H9 (cell line): ENCODE measurements at regions not wholly inside any gene's neighbourhood (a gene's known extent, or its start where the extent isn't known, plus 50 kb on each side); places are given as distances from the start of the nearest gene placed in this dataset.

Experiments used
- DNase-seq: peaks from one replicate; pipeline ENCODE4 v3.0.0-alpha.2; 2017
- H2AFZ ChIP-seq: one replicate; pipeline ENCODE4 v1.6.1; 2013; ENCODE audit warnings: mild to moderate bottlenecking, low read length, control low read depth, moderate library complexity
- H2AK5ac ChIP-seq: 2 replicates; pipeline ENCODE4 v1.6.1; 2013; ENCODE audit warnings: low read length, control low read depth, mixed read lengths; ENCODE audit not compliant: insufficient read length
- H2BK120ac ChIP-seq: one replicate; pipeline ENCODE4 v1.6.1; 2013; ENCODE audit warnings: low read depth, mild to moderate bottlenecking, low read length, control low read depth, inconsistent platforms; ENCODE audit not compliant: poor library complexity, severe bottlenecking
- H2BK12ac ChIP-seq: 2 replicates; pipeline ENCODE4 v1.6.1; 2013; ENCODE audit warnings: low read length, control low read depth, mixed read lengths, low read depth; ENCODE audit not compliant: insufficient read length
- H2BK15ac ChIP-seq: 2 replicates; pipeline ENCODE4 v1.6.1; 2013; ENCODE audit warnings: low read depth, low read length, control low read depth
- H2BK20ac ChIP-seq: one replicate; pipeline ENCODE4 v1.6.1; 2013; ENCODE audit warnings: low read depth, mild to moderate bottlenecking, low read length, control low read depth, inconsistent platforms; ENCODE audit not compliant: poor library complexity, severe bottlenecking
- H2BK5ac ChIP-seq: 2 replicates; pipeline ENCODE4 v1.6.1; 2013; ENCODE audit warnings: low read length, control low read depth, mixed read lengths; ENCODE audit not compliant: insufficient read length
- H3K14ac ChIP-seq: 2 replicates; pipeline ENCODE4 v1.6.1; 2013; ENCODE audit warnings: low read length, control low read depth; ENCODE audit not compliant: insufficient read depth
- H3K18ac ChIP-seq: 2 replicates; pipeline ENCODE4 v1.6.1; 2013; ENCODE audit warnings: low read depth, mild to moderate bottlenecking, mixed read lengths, low read length, control low read depth; ENCODE audit not compliant: insufficient read length
- H3K23ac ChIP-seq: 2 replicates; pipeline ENCODE4 v1.6.1; 2013; ENCODE audit warnings: low read length, control low read depth, mixed read lengths, low read depth; ENCODE audit not compliant: insufficient read length
- H3K23me2 ChIP-seq: 2 replicates; pipeline ENCODE4 v1.6.1; 2013; ENCODE audit warnings: low read depth, mild to moderate bottlenecking, mixed read lengths, low read length, control low read depth; ENCODE audit not compliant: insufficient read length, poor library complexity, severe bottlenecking
- H3K27ac ChIP-seq: 2 replicates; pipeline ENCODE4 v1.5.1; 2013; ENCODE audit warnings: low read length, control low read depth, mixed read lengths, low read depth; ENCODE audit not compliant: insufficient read length
- H3K27me3 ChIP-seq: 2 replicates; pipeline ENCODE4 v1.6.1; 2013; ENCODE audit warnings: low read length, control low read depth, inconsistent platforms; ENCODE audit not compliant: insufficient read depth
- H3K4ac ChIP-seq: 2 replicates; pipeline ENCODE4 v1.6.1; 2013; ENCODE audit warnings: low read depth, mild to moderate bottlenecking, control low read depth, inconsistent platforms, low read length, moderate library complexity
- H3K4me1 ChIP-seq: 2 replicates; pipeline ENCODE4 v1.6.1; 2013; ENCODE audit warnings: low read length, control low read depth, inconsistent platforms; ENCODE audit not compliant: insufficient read depth
- H3K4me2 ChIP-seq: 2 replicates; pipeline ENCODE4 v1.6.1; 2013; ENCODE audit warnings: low read length, control low read depth, mixed read lengths; ENCODE audit not compliant: insufficient read length, insufficient read depth
- H3K56ac ChIP-seq: 2 replicates; pipeline ENCODE4 v1.6.1; 2013; ENCODE audit warnings: low read depth, mild to moderate bottlenecking, mixed read lengths, low read length, control low read depth; ENCODE audit not compliant: insufficient read length
- H3K79me1 ChIP-seq: 2 replicates; pipeline ENCODE4 v1.6.1; 2013; ENCODE audit warnings: low read depth, mild to moderate bottlenecking, moderate library complexity, low read length, control low read depth, inconsistent platforms; ENCODE audit not compliant: insufficient read depth, poor library complexity, severe bottlenecking
- H3K79me2 ChIP-seq: 2 replicates; pipeline ENCODE4 v1.6.1; 2013; ENCODE audit warnings: low read length, control low read depth, inconsistent platforms; ENCODE audit not compliant: insufficient read depth
- H3K9ac ChIP-seq: 2 replicates; pipeline ENCODE4 v1.6.1; 2013; ENCODE audit warnings: low read length, control low read depth, mixed read lengths; ENCODE audit not compliant: insufficient read length; ENCODE audit errors: extremely low read depth
- H3K9me3 ChIP-seq: one replicate; pipeline ENCODE4 v1.6.1; 2013; ENCODE audit warnings: low read depth, low read length, inconsistent platforms; ENCODE audit not compliant: control insufficient read depth
- H3T11ph ChIP-seq: one replicate; pipeline ENCODE4 v1.6.1; 2013; ENCODE audit warnings: mild to moderate bottlenecking, low read length, control low read depth, inconsistent platforms
- H4K20me1 ChIP-seq: one replicate; pipeline ENCODE4 v1.6.1; 2013; ENCODE audit not compliant: control insufficient read depth, insufficient read length, insufficient read depth
- H4K5ac ChIP-seq: 2 replicates; pipeline ENCODE4 v1.6.1; 2013; ENCODE audit warnings: low read depth, mild to moderate bottlenecking, mixed read lengths, low read length, control low read depth; ENCODE audit not compliant: insufficient read length
- H4K8ac ChIP-seq: replicated peaks from 2 replicates; pipeline ENCODE4 v1.6.1; 2013; ENCODE audit warnings: low read length, control low read depth, mixed read lengths, low read depth; ENCODE audit not compliant: insufficient read length
- H4K91ac ChIP-seq: 2 replicates; pipeline ENCODE4 v1.6.1; 2013; ENCODE audit warnings: low read depth, mild to moderate bottlenecking, moderate library complexity, mixed read lengths, low read length, control low read depth; ENCODE audit not compliant: insufficient read length
- H3K27ac Mint-ChIP-seq, 3 experiments: 2 replicates in 2 of 3; 3 replicates in 1 of 3; pipeline ENCODE4 v1.8.0; 2020 to 2021; ENCODE audit warnings: mixed read lengths in 3 of 3, mild to moderate bottlenecking in 1 of 3, moderate library complexity in 1 of 3
- H3K27me3 Mint-ChIP-seq: 2 replicates; pipeline ENCODE4 v1.8.0; 2021; ENCODE audit warnings: low read depth, mild to moderate bottlenecking, moderate library complexity, mixed read lengths
- H3K36me3 Mint-ChIP-seq, 3 experiments: 2 replicates in 2 of 3; 3 replicates in 1 of 3; pipeline ENCODE4 v1.8.0; 2020 to 2021; ENCODE audit warnings: low read depth in 3 of 3, mixed read lengths in 3 of 3; ENCODE audit not compliant: insufficient read depth in 1 of 3
- H3K4me1 Mint-ChIP-seq, 2 experiments: 2 replicates each; pipeline ENCODE4 v1.8.0; 2020; ENCODE audit warnings: mixed read lengths in 2 of 2
- H3K4me3 Mint-ChIP-seq, 2 experiments: 2 replicates in 1 of 2; 3 replicates in 1 of 2; pipeline ENCODE4 v1.8.0; 2020 to 2021; ENCODE audit warnings: mild to moderate bottlenecking in 2 of 2, mixed read lengths in 2 of 2, moderate library complexity in 1 of 2
- H3K9me3 Mint-ChIP-seq, 2 experiments: 2 replicates in 1 of 2; 3 replicates in 1 of 2; pipeline ENCODE4 v1.8.0; 2020; ENCODE audit warnings: mild to moderate bottlenecking in 2 of 2, mixed read lengths in 2 of 2, moderate library complexity in 1 of 2
- CTCF ChIP-seq: fragments of 200-600 bp; sonication (generic); conservative IDR thresholded peaks from 3 replicates; pipeline ENCODE4 v1.8.0; 2021; ENCODE audit warnings: antibody characterized with exemption, mild to moderate bottlenecking
- whole genome bisulfite sequencing: extraction: QIAGEN DNeasy Blood & Tissue Kit; methylation state at CpG from one replicate; pipeline ENCODE4 v1.1.7; 2013; ENCODE audit warnings: missing lambda C conversion rate, low lambda C conversion rate, mixed read lengths; ENCODE audit not compliant: insufficient read length; ENCODE audit errors: extremely low coverage; 5-methylcytosine and 5-hydroxymethylcytosine counted together

DNA sequence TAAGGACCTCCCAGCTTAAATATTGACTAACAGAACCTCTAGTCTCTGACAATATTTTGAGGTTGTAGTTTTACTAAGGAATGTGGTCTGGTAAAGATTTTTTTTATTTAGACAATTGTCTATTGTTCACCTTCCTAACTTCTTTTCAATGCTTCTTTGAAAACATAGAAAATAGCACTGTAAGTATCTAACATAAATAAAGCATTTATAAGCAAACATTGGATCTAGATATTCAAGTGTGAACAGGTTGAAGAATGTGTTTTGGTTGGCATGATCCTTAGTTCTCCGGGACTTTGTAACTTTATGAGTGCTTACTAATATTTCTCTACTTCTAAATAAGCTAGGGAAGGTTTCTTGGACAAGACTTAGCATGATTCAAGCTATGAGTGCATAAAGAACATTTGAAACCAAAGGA lies 285.4 kb upstream of the ARSJ start:
- H3K36me3 Mint-ChIP-seq: no peaks in the 10 kb centered on the region
- no peak overlapping the region for H3K4me3 Mint-ChIP-seq
- no peak overlapping the region for H2AFZ ChIP-seq
- H3K79me2 ChIP-seq: no peaks in the 10 kb centered on the region
- H2AK5ac ChIP-seq: no peak overlapping the region
- no peak overlapping the region for H3K14ac ChIP-seq
- H3K9ac ChIP-seq: no peak overlapping the region
- no peaks in the 10 kb centered on the region for H3K79me1 ChIP-seq
- no peaks in the 10 kb centered on the region for H3K27me3 Mint-ChIP-seq
- no peak overlapping the region for H2BK12ac ChIP-seq
- H3T11ph ChIP-seq: no peak overlapping the region
- no peak overlapping the region for H2BK20ac ChIP-seq
- no peak overlapping the region for H4K91ac ChIP-seq
- no peaks in the 10 kb centered on the region for H3K4me1 ChIP-seq
- H3K4me2 ChIP-seq: no peak overlapping the region
- no peak overlapping the region for H3K27ac Mint-ChIP-seq
- no peak overlapping the region for H2BK15ac ChIP-seq
- no peaks in the 10 kb centered on the region for H3K23me2 ChIP-seq
- H3K27ac ChIP-seq: no peak overlapping the region
- H3K27me3 ChIP-seq: no peaks in the 10 kb centered on the region
- H3K4ac ChIP-seq: no peak overlapping the region
- no peak overlapping the region for H3K18ac ChIP-seq
- H4K5ac ChIP-seq: no peak overlapping the region
- peaks cover 0 to 3% of the 10 kb centered on the region in 2 experiments; a peak in 1 of 5 replicates for H3K9me3 Mint-ChIP-seq
- H4K20me1 ChIP-seq: no peaks in the 10 kb centered on the region
- H3K4me1 Mint-ChIP-seq: no peaks in the 10 kb centered on the region
- WGBS: no CpG with 5 or more reads among the region's 1 CpG
- no peak for DNase-seq
- no peak overlapping the region for H3K56ac ChIP-seq
- no peak overlapping the region for H3K23ac ChIP-seq
- no peak for TF ChIP-seq CTCF
- H4K8ac ChIP-seq: no peak overlapping the region
- H2BK120ac ChIP-seq: no peak overlapping the region
- H2BK5ac ChIP-seq: no peak overlapping the region
- H3K9me3 ChIP-seq: no peaks in the 10 kb centered on the region
